Muscle layer of duodenum (tissue), 2 donors: ENCODE measurements at regions not wholly inside any gene's neighbourhood (a gene's known extent, or its start where the extent isn't known, plus 50 kb on each side); places are given as distances from the start of the nearest gene placed in this dataset.
"Not testable (repeated sequence)": the region's sequence is repeated elsewhere in the genome, so short reads cannot be mapped to it uniquely, and the experiment has no call there.

ENCODE experiments used
- H3K27ac ChIP-seq: one replicate; pipeline ENCODE4 v1.7.0; 2013; ENCODE audit warnings: mild to moderate bottlenecking, low read length
- H3K27me3 ChIP-seq: one replicate; pipeline ENCODE4 v1.7.0; 2013; ENCODE audit warnings: low read depth, mild to moderate bottlenecking, control low read depth, low read length
- H3K36me3 ChIP-seq, 2 donors: one replicate each; pipeline ENCODE4 v1.7.0; 2013; ENCODE audit warnings: low read length in 2 of 2, control low read depth in 1 of 2, mild to moderate bottlenecking in 1 of 2; ENCODE audit not compliant: insufficient read depth in 2 of 2, control insufficient read depth in 1 of 2
- H3K4me1 ChIP-seq, 2 donors: one replicate each; pipeline ENCODE4 v1.7.0; 2013; ENCODE audit warnings: low read length in 2 of 2, mild to moderate bottlenecking in 2 of 2, control low read depth in 1 of 2, moderate library complexity in 1 of 2; ENCODE audit not compliant: insufficient read depth in 2 of 2, control insufficient read depth in 1 of 2
- H3K4me3 ChIP-seq, 2 donors: one replicate each; pipeline ENCODE4 v1.7.0; 2013; ENCODE audit warnings: low read length in 2 of 2, low read depth in 1 of 2, mild to moderate bottlenecking in 1 of 2
- H3K9me3 ChIP-seq, 2 donors: one replicate each; pipeline ENCODE4 v1.7.0; 2013; ENCODE audit warnings: low read length in 2 of 2, control low read depth in 1 of 2, mild to moderate bottlenecking in 1 of 2; ENCODE audit not compliant: control insufficient read depth in 1 of 2
- donor health status: healthy.

GRCh38 chr3:101998256-101998926 lies 149.1 kb downstream of the NFKBIZ start:
- Histone ChIP-seq H3K27ac (no peak overlapping the region), H3K9me3 (no peaks in the 10 kb centered on the region), H3K36me3 (no peaks in the 10 kb centered on the region), H3K4me1 (no peaks in the 10 kb centered on the region), H3K4me3 (no peak overlapping the region), H3K27me3 (no peaks in the 10 kb centered on the region)

- Histone ChIP-seq H3K27ac (no peak overlapping the region), H3K9me3 (no peaks in the 10 kb centered on the region), H3K36me3 (no peaks in the 10 kb centered on the region), H3K4me3 (no peak overlapping the region), H3K27me3 (no peaks in the 10 kb centered on the region), H3K4me1 (no peaks in the 10 kb centered on the region)
Observed at GRCh38 chr3:101999177-101999779, 150.0 kb downstream of the NFKBIZ start.

- Histone ChIP-seq H3K27ac (no peak overlapping the region), H3K27me3 (no peaks in the 10 kb centered on the region), H3K9me3 (no peaks in the 10 kb centered on the region), H3K4me3 (no peak overlapping the region), H3K36me3 (no peaks in the 10 kb centered on the region), H3K4me1 (no peaks in the 10 kb centered on the region)
Observed at GRCh38 chr3:102000620-102001209, 151.4 kb downstream of the NFKBIZ start.

- no peaks in the 10 kb centered on the region for H3K27me3 ChIP-seq
- H3K27ac ChIP-seq: no peak overlapping the region
- H3K4me3 ChIP-seq: no peak overlapping the region
Observed at GRCh38 chr3:102002056-102002455, 152.7 kb downstream of the NFKBIZ start.

GRCh38 chr3:102004561-102004960 lies 155.2 kb downstream of the NFKBIZ start:
- Histone ChIP-seq H3K4me3 (no peak overlapping the region), H3K36me3 (no peaks in the 10 kb centered on the region), H3K9me3 (no peaks in the 10 kb centered on the region), H3K27me3 (no peaks in the 10 kb centered on the region), H3K27ac (no peak overlapping the region), H3K4me1 (peaks cover 0 to 3% of the 10 kb centered on the region in 2 donors)

More at GRCh38 chr3:102002056-102002455, 152.7 kb downstream of the NFKBIZ start:
- H3K4me1 ChIP-seq: peaks cover 0 to under 1% of the 10 kb centered on the region in 2 donors
- no peaks in the 10 kb centered on the region for H3K9me3 ChIP-seq
- H3K36me3 ChIP-seq: no peaks in the 10 kb centered on the region

GRCh38 chr3:102005551-102005950 lies 156.2 kb downstream of the NFKBIZ start:
- Histone ChIP-seq H3K4me1 (peaks cover 0 to 3% of the 10 kb centered on the region in 2 donors), H3K9me3 (no peaks in the 10 kb centered on the region), H3K4me3 (no peak overlapping the region), H3K27me3 (no peaks in the 10 kb centered on the region), H3K36me3 (no peaks in the 10 kb centered on the region), H3K27ac (no peak overlapping the region)

GRCh38 chr3:102006812-102007485 lies 157.6 kb downstream of the NFKBIZ start:
- no peak overlapping the region for H3K27ac ChIP-seq

DNA sequence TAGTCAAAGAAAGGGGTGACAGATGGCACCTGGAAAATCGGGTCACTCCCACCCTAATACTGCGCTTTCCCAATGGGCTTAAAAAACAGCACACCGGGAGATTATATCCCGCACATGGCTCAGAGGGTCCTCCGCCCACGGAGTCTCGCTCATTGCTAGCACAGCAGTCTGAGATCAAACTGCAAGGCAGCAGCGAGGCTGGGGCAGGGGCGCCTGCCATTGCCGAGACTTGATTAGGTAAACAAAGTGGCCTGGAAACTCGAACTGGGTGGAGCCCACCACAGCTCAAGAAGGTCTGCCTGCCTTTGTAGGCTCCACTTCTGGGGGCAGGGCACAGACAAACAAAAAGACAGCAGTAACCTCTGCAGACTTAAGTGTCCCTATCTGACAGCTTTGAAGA lies 159.1 kb downstream of the NFKBIZ start:
- H3K9me3 ChIP-seq, H3K36me3 ChIP-seq, H3K4me1 ChIP-seq, H3K27ac ChIP-seq, H3K27me3 ChIP-seq, H3K4me3 ChIP-seq: not testable (repeated sequence)

More at GRCh38 chr3:102006812-102007485, 157.6 kb downstream of the NFKBIZ start:
- Histone ChIP-seq H3K4me3 (no peak overlapping the region), H3K27me3 (no peaks in the 10 kb centered on the region), H3K36me3 (no peaks in the 10 kb centered on the region), H3K9me3 (no peaks in the 10 kb centered on the region), H3K4me1 (peaks cover 0 to 3% of the 10 kb centered on the region in 2 donors)

GRCh38 chr3:102016417-102016816 lies 167.1 kb downstream of the NFKBIZ start:
- no peak overlapping the region for H3K27ac ChIP-seq
- H3K4me1 ChIP-seq: no peaks in the 10 kb centered on the region
- H3K36me3 ChIP-seq: no peaks in the 10 kb centered on the region
- no peak overlapping the region for H3K4me3 ChIP-seq
- no peaks in the 10 kb centered on the region for H3K9me3 ChIP-seq
- no peaks in the 10 kb centered on the region for H3K27me3 ChIP-seq

DNA sequence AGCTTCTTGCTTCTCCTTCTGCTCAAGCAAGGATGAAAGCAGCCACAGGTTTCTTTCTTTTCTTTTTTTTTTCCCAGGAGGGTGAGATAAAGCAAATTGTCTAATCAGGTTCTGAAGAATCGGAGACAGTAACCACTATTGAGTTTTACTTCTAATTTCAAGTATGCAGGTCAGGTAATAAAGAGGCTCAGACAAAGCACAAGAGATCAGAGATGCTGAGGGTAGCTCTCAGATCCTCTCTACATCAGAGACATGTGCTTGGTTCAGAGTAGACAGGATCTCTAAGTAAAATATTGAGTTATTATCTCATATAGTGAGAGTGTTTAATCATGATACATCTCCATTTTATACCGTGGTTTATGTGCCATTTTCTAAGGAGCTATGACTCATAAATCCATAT lies 168.5 kb downstream of the NFKBIZ start:
- Histone ChIP-seq H3K36me3 (no peaks in the 10 kb centered on the region), H3K27ac (no peak overlapping the region), H3K4me1 (no peaks in the 10 kb centered on the region), H3K9me3 (no peaks in the 10 kb centered on the region), H3K4me3 (no peak overlapping the region), H3K27me3 (no peaks in the 10 kb centered on the region)

DNA sequence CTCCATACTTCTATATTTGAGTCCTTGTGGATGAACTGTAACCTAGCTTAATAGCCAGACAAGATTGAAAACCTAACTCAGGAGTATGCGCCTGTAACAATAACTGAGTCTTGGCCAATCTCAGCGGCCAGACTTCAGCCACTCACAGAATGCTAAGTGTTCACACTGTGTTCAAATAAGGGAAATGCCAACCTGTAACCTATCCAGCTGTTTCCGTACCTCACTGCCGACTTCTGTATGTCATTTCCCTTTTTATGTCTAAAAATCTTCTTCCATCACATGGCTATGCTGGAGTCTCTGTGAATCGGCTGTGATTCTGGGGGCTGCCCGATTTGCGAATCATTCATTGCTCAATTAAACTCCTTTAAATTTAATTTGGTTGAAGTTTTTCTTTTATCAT lies 169.2 kb downstream of the NFKBIZ start:
- Histone ChIP-seq H3K36me3 (no peaks in the 10 kb centered on the region), H3K4me3 (no peak overlapping the region), H3K9me3 (no peaks in the 10 kb centered on the region), H3K4me1 (no peaks in the 10 kb centered on the region), H3K27ac (no peak overlapping the region), H3K27me3 (no peaks in the 10 kb centered on the region)
